ENCODE measurements at regions not wholly inside any gene's neighbourhood (a gene's known extent, or its start where the extent isn't known, plus 50 kb on each side); places are given as distances from the start of the nearest gene placed in this dataset.

DNA sequence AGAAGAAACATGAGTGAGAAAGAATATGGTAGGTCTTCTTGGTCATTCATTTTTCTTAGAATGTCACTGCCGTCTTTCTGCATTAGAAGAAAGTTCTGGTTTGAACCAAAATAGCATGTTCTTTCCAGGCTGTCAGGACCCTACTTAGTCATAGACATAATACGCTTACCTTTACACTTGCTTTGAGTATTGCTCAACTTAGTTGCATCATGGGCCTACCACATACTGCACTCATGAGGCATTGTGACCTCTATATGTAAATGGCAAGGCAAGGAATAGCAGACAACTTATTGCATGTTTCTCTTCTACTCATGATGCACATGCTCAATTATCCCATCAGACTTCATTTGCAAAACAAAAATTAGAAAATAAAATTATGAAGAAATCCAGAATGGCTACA, 415.0 kb downstream of the HLX start:
- Histone ChIP-seq H4K20me1 (ENCODE audit: insufficient read depth) (no peaks in the 10 kb centered on the region), H3K79me2 (replicated peaks; ENCODE audit: insufficient read depth, low read length) (no peaks in the 10 kb centered on the region), H2AFZ (ENCODE audit: low read depth, low read length) (no peak overlapping the region), H3K27ac (ENCODE audit: low read length) (no peak overlapping the region), H3K4me2 (ENCODE audit: low read length) (no peak overlapping the region), H3K36me3 (ENCODE audit: insufficient read depth, low read length) (no peaks in the 10 kb centered on the region), H3K9ac (ENCODE audit: low read length) (no peak overlapping the region), H3K4me3 (ENCODE audit: low read length) (no peak overlapping the region), H3K27me3 (ENCODE audit: insufficient read depth, low read depth, low read length) (no peaks in the 10 kb centered on the region), H3F3A (ENCODE audit: insufficient read depth, low read length, poor library complexity, severe bottlenecking) (no peaks in the 10 kb centered on the region), H3K9me2 (ENCODE audit: insufficient read depth, low read length) (no peaks in the 10 kb centered on the region), H3K9me3 (ENCODE audit: low read length) (no peaks in the 10 kb centered on the region)
- TF ChIP-seq EZH2 (IDR thresholded peaks at IDR 0.05; ENCODE audit: borderline replicate concordance, insufficient read depth, low read length, poor library complexity, severe bottlenecking) (no peak), TAF1 (IDR thresholded peaks at IDR 0.05; ENCODE audit: low read depth) (no peak), EP300 (conservative IDR thresholded peaks at IDR 0.05; ENCODE audit: poor library complexity, severe bottlenecking) (no peak), SMC3 (conservative IDR thresholded peaks at IDR 0.05; ENCODE audit: poor library complexity) (no peak)
- TF ChIP-seq, protein P1, sequence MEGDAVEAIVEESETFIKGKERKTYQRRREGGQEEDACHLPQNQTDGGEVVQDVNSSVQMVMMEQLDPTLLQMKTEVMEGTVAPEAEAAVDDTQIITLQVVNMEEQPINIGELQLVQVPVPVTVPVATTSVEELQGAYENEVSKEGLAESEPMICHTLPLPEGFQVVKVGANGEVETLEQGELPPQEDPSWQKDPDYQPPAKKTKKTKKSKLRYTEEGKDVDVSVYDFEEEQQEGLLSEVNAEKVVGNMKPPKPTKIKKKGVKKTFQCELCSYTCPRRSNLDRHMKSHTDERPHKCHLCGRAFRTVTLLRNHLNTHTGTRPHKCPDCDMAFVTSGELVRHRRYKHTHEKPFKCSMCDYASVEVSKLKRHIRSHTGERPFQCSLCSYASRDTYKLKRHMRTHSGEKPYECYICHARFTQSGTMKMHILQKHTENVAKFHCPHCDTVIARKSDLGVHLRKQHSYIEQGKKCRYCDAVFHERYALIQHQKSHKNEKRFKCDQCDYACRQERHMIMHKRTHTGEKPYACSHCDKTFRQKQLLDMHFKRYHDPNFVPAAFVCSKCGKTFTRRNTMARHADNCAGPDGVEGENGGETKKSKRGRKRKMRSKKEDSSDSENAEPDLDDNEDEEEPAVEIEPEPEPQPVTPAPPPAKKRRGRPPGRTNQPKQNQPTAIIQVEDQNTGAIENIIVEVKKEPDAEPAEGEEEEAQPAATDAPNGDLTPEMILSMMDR (IDR thresholded peaks at IDR 0.05; ENCODE audit: poor library complexity, severe bottlenecking): no peak

DNA sequence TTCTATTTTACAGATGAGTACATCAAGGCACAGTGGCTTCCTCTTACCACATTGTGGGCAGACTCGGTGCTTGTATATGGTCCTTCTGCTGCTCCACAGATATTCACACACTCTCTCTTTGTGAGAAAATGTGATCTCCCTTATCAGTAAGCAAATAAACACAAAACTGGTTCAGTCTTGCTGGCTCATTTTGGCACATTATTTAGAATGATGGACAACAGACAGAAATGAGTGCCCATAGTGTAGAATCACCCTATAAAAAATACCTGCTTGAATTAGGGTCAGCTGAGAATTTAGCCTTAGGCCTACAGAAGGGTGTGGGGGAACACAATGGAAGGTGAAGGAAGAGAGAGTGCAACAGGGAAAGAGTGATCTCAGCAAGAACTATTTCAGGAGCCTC, 423.1 kb downstream of the HLX start:
- no peak for TF ChIP-seq RAD21 (conservative IDR thresholded peaks at IDR 0.05)
- TF ChIP-seq MXI1 (conservative IDR thresholded peaks at IDR 0.05; ENCODE audit: poor library complexity, severe bottlenecking): no peak
- no peak for TF ChIP-seq TAF1 (IDR thresholded peaks at IDR 0.05; ENCODE audit: low read depth)
- TF ChIP-seq SMC3 (conservative IDR thresholded peaks at IDR 0.05; ENCODE audit: poor library complexity): no peak
- TF ChIP-seq EZH2 (IDR thresholded peaks at IDR 0.05; ENCODE audit: borderline replicate concordance, insufficient read depth, low read length, poor library complexity, severe bottlenecking): no peak
- TF ChIP-seq, protein P2, sequence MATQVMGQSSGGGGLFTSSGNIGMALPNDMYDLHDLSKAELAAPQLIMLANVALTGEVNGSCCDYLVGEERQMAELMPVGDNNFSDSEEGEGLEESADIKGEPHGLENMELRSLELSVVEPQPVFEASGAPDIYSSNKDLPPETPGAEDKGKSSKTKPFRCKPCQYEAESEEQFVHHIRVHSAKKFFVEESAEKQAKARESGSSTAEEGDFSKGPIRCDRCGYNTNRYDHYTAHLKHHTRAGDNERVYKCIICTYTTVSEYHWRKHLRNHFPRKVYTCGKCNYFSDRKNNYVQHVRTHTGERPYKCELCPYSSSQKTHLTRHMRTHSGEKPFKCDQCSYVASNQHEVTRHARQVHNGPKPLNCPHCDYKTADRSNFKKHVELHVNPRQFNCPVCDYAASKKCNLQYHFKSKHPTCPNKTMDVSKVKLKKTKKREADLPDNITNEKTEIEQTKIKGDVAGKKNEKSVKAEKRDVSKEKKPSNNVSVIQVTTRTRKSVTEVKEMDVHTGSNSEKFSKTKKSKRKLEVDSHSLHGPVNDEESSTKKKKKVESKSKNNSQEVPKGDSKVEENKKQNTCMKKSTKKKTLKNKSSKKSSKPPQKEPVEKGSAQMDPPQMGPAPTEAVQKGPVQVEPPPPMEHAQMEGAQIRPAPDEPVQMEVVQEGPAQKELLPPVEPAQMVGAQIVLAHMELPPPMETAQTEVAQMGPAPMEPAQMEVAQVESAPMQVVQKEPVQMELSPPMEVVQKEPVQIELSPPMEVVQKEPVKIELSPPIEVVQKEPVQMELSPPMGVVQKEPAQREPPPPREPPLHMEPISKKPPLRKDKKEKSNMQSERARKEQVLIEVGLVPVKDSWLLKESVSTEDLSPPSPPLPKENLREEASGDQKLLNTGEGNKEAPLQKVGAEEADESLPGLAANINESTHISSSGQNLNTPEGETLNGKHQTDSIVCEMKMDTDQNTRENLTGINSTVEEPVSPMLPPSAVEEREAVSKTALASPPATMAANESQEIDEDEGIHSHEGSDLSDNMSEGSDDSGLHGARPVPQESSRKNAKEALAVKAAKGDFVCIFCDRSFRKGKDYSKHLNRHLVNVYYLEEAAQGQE (IDR thresholded peaks at IDR 0.05; ENCODE audit: borderline replicate concordance): no peak
- TF ChIP-seq, protein P1 (IDR thresholded peaks at IDR 0.05; ENCODE audit: poor library complexity, severe bottlenecking): no peak
- TF ChIP-seq POLR2AphosphoS5 (IDR thresholded peaks at IDR 0.05): no peak

More for the DNA sequence above, 423.1 kb downstream of the HLX start:
- Histone ChIP-seq H4K20me1 (ENCODE audit: insufficient read depth) (no peaks in the 10 kb centered on the region), H2AFZ (ENCODE audit: low read depth, low read length) (no peak overlapping the region), H3K9ac (ENCODE audit: low read length) (no peak overlapping the region), H3K36me3 (ENCODE audit: insufficient read depth, low read length) (no peaks in the 10 kb centered on the region), H3K4me3 (ENCODE audit: low read length) (no peak overlapping the region), H3K9me2 (ENCODE audit: insufficient read depth, low read length) (no peaks in the 10 kb centered on the region), H3K9me3 (ENCODE audit: low read length) (no peaks in the 10 kb centered on the region), H3F3A (ENCODE audit: insufficient read depth, low read length, poor library complexity, severe bottlenecking) (no peaks in the 10 kb centered on the region), H3K4me2 (ENCODE audit: low read length) (no peak overlapping the region), H3K27me3 (ENCODE audit: insufficient read depth, low read depth, low read length) (no peaks in the 10 kb centered on the region), H3K79me2 (replicated peaks; ENCODE audit: insufficient read depth, low read length) (no peaks in the 10 kb centered on the region), H3K27ac (ENCODE audit: low read length) (no peak overlapping the region)
